ENCODE measurements at regions not wholly inside any gene's neighbourhood (a gene's known extent, or its start where the extent isn't known, plus 50 kb on each side); places are given as distances from the start of the nearest gene placed in this dataset.

- TF ChIP-seq CTCF (IDR thresholded peaks at IDR 0.05; ENCODE audit: low read depth, low read length): no peak
- TF ChIP-seq EZH2phosphoT487 (IDR thresholded peaks at IDR 0.05; ENCODE audit: low read depth): no peak
Measured at GRCh38 chr4:12110627-12111026, 681.9 kb upstream of the HS3ST1 start.
